Activated naive CD8-positive, alpha-beta T cell treated with anti-CD3 and anti-CD28 coated beads, Interleukin-2, amount 10 ng/mL, durations not matched to agents 7 days and 5 days (primary cell): ENCODE measurements at regions not wholly inside any gene's neighbourhood (a gene's known extent, or its start where the extent isn't known, plus 50 kb on each side); places are given as distances from the start of the nearest gene placed in this dataset.

ENCODE experiments used
- ATAC-seq: fragments of 150-1000 bp; cut with Tn5 transposase; one replicate; pipeline ENCODE4 v1.10.0; 2021; ENCODE audit warnings: low read depth, moderate library complexity
- POLR2A ChIA-PET: fragments of 350-600 bp; sonication (Branson Sonifier 250); formaldehyde crosslinking; loops from one replicate; lab custom pipeline; 2021; ENCODE audit warnings: antibody characterized with exemption; lab: Charles Lee
- DNase-seq: peaks from one replicate; pipeline ENCODE4 v3.0.0; 2021
- H3K27ac Mint-ChIP-seq: one replicate; pipeline ENCODE4 v1.8.0; 2022; ENCODE audit warnings: mild to moderate bottlenecking, mixed read lengths
- H3K27me3 Mint-ChIP-seq: one replicate; pipeline ENCODE4 v1.8.0; 2022; ENCODE audit warnings: mild to moderate bottlenecking, moderate library complexity, mixed read lengths
- H3K36me3 Mint-ChIP-seq: one replicate; pipeline ENCODE4 v1.8.0; 2021; ENCODE audit warnings: mild to moderate bottlenecking, mixed read lengths
- H3K4me1 Mint-ChIP-seq: one replicate; pipeline ENCODE4 v1.8.0; 2021; ENCODE audit warnings: mixed read lengths
- H3K4me3 Mint-ChIP-seq: one replicate; pipeline ENCODE4 v1.8.0; 2022; ENCODE audit warnings: mild to moderate bottlenecking, moderate library complexity, mixed read lengths
- H3K9me3 Mint-ChIP-seq: one replicate; pipeline ENCODE4 v1.8.0; 2021; ENCODE audit warnings: mixed read lengths

DNA sequence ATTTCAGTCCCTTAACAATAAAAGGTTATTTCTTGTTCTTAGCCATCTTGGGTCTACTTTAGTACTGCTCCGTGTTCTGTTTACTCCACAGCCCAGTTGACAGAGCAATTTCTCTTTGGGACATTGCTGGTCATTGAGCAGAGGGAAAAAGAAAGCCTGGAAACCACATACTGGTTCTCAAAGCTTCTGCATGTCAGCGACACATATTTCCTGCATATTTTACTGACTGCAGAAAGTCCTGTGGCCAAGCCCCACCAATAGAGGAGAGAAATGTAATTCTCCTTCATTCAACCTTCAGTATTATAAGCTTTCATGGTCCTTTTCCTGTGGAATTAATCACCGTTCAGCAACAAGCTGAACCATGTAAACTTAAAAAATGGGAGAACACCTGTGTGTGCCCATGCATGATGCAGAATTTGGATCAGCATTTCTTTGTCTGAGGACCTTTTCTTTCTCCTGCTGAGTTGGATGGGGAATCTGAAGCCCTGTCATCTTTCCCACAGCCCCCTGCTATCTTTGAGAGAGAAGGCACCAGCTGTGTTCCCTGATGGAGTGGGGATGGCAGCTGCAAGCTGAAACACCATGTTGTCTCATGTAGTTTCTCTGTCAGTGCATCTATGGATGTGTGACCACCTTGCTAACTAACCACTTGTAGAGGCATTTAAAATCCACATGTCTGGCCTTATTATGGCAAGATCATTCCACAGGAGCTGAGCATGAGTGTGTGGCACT, 431.6 kb downstream of the MEIS1 start:
- Mint-ChIP-seq H3K36me3 (no peaks in the 10 kb centered on the region), H3K4me1 (no peaks in the 10 kb centered on the region), H3K9me3 (peaks cover 1% of the 10 kb centered on the region), H3K27ac (no peak overlapping the region), H3K27me3 (no peaks in the 10 kb centered on the region), H3K4me3 (no peak overlapping the region)
- no peak for DNase-seq
- POLR2A ChIA-PET = no interaction called here
- ATAC-seq = no peak

DNA sequence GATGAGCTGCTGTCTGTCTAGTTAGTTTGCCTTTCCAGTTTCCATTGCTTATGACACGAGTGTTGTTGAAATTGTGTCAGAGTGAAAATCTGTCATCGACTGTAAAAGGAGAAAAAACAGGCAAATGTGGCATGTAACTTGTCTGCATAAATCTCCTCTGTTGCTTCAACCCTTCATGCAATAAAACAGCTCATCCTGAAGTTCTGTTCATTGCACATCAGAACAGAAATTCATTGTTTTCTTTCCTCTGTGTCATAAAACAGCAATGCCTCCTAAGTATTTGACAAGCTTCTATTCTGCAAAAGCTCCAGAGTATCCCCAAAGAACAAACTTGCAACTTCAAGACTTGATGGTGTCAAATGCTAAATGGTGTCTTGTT, 432.1 kb downstream of the MEIS1 start:
- POLR2A ChIA-PET = no interaction called here
- Mint-ChIP-seq H3K27me3 (no peaks in the 10 kb centered on the region), H3K27ac (no peak overlapping the region), H3K36me3 (no peaks in the 10 kb centered on the region), H3K4me1 (no peaks in the 10 kb centered on the region), H3K4me3 (no peak overlapping the region), H3K9me3 (peaks cover 1% of the 10 kb centered on the region)
- DNase-seq = no peak
- no peak for ATAC-seq

DNA sequence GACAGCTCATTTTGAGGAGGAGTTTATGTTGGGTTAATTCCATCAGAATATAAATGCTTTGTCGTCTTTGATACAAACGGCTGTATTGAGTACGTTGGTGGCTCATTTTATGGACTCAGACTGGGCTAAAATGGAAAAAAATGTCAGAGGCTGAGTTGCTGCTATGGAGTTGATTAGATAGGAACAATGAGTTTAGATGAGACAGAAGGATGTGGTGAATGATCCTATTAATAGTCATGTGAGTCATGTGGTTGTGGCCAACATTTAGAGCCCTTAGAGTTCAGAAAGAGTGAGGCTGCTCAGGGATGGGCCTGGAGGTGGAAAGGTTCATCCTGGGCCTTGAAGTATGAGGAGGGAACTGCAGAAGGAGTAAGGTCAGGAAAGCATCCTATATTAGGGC, 434.2 kb downstream of the MEIS1 start:
- H3K4me1 Mint-ChIP-seq = no peaks in the 10 kb centered on the region
- DNase-seq = no peak
- no peak overlapping the region for H3K4me3 Mint-ChIP-seq
- no peaks in the 10 kb centered on the region for H3K27me3 Mint-ChIP-seq
- H3K36me3 Mint-ChIP-seq = no peaks in the 10 kb centered on the region
- no peak overlapping the region for H3K27ac Mint-ChIP-seq
- peaks cover 1% of the 10 kb centered on the region for H3K9me3 Mint-ChIP-seq
- ATAC-seq = no peak
- POLR2A ChIA-PET = no interaction called here

DNA sequence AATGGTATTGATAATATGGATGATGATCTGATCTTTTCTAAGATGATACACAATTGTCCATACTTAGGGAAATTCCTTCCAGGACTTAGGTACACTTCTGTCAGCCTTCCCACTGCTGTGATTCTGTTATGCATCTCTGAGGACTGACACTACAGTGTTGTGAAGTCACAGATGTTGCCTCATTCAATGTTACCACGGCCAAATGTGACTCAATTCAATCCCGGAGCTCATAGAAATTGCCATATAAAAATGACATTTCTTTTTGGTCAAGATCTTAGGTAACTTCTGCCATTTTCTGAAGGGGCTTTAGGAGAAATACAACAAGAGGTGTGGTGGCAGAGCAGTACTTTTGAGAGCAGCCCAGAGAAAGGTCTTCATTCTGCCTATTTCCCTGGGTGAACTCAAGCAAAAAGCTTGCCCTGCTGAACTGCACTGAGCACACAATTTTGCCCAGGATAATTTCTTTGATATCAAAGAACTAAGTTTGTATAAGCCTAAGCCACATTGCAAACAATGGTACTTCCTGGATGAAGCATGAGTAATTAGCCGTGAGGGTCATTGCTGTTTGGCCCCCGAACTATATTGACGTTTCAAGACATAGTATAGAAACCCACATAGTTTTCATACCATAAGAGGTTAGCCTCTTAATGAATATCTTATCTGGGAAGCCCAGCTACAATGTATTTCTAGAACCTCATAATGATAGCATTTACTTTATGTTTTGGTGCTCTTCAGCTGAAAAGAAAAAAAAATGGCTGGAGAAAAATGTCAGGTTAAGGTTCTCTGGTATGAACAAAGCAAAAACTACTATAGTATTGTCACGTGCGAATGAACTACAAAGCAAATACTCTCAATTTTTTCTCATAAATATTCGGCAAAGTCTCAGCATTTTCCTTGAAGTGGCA, 437.4 kb downstream of the MEIS1 start:
- no peak for ATAC-seq
- Mint-ChIP-seq H3K4me3 (no peak overlapping the region), H3K27ac (no peak overlapping the region), H3K9me3 (peaks cover 1% of the 10 kb centered on the region), H3K27me3 (no peaks in the 10 kb centered on the region), H3K36me3 (no peaks in the 10 kb centered on the region), H3K4me1 (no peaks in the 10 kb centered on the region)
- POLR2A ChIA-PET = no interaction called here
- DNase-seq = no peak

DNA sequence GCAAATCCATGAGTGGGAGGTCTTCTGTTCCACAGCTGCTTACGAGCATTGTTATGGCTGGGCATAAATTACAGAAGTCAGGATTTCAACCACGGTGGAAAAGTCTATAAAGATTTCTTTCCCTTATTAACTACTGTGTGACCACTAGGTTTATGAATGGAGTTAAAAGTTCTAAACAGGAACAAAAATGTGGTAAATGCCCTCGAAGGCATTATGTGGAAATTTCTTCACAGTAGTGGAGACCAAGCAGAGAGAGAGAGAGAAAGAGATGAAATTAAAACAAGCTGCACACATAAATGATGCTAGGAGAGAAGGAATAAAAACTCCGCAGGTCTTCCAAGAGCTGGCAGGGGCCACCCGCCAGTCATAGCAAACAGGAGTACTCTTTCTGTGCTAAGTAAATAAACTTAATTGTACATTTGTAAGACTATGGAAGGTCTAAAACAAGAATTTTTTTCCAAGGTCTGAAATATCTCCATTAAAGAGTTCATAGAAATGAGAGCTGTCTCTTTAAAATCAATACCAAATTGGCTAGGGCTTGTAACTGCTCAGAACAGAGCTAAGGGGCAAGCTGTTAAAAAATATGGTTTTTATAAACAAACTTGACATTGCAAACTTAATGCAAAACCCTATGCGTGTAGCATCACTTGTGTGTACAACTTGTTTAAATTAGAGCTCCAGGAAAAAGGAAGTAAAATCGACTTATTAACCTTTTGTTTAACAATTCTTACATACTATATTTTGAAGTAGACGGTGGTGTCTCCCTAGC, 438.2 kb downstream of the MEIS1 start:
- H3K27ac Mint-ChIP-seq = no peak overlapping the region
- H3K4me3 Mint-ChIP-seq = no peak overlapping the region
- no peaks in the 10 kb centered on the region for H3K4me1 Mint-ChIP-seq
- POLR2A ChIA-PET = no interaction called here
- H3K9me3 Mint-ChIP-seq = peaks cover 1% of the 10 kb centered on the region
- ATAC-seq = no peak
- DNase-seq = no peak
- no peaks in the 10 kb centered on the region for H3K36me3 Mint-ChIP-seq
- no peaks in the 10 kb centered on the region for H3K27me3 Mint-ChIP-seq

DNA sequence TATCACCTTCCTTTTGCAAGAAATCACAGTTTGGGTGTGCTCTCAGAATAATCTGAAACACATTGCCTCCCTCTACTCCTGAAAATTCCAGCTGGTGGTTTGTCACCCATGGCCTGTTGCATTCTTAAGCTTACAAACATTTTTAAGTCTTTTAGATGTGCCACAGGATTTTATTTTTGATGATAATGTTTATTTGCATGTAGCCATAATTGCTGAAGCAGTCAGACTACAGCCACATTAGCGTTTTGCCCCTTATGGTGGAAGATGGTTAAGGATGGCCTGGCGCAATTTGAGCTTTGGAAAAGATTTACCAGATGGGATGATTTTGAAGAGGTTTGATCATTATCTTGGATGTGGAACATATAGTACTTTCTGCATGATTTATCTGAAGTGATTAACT, 439.5 kb downstream of the MEIS1 start:
- Mint-ChIP-seq H3K27ac (no peak overlapping the region), H3K27me3 (no peaks in the 10 kb centered on the region), H3K4me3 (no peak overlapping the region), H3K4me1 (no peaks in the 10 kb centered on the region), H3K9me3 (no peaks in the 10 kb centered on the region), H3K36me3 (no peaks in the 10 kb centered on the region)
- ATAC-seq (no peak), DNase-seq (no peak)
- POLR2A ChIA-PET = no interaction called here

DNA sequence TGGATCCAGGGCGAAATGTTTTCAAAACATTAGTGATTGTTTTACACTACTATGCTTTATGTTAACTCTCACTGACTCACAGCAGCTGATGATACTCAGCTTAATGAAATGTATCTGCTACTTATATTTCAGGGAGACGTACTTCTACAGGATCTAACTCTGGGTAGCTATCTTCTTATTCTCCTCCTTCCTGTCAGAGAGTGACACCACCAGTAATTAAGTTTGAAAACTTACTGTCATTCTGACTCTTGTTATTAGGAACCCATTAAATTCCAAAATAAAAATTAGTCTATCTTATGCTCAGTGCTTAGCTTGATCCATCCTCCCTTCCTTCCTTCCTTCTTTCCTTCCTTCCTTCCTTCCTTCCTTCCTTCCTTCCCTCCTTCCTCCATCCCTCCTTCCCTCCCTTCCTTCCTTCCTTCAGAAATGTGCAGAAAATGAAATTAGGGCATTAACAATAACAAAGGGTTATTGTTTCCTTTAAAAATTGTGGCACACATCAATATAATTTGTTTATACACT, 441.1 kb downstream of the MEIS1 start:
- Mint-ChIP-seq H3K9me3 (no peaks in the 10 kb centered on the region), H3K4me1 (no peaks in the 10 kb centered on the region), H3K36me3 (no peaks in the 10 kb centered on the region), H3K27ac (no peak overlapping the region), H3K27me3 (no peaks in the 10 kb centered on the region), H3K4me3 (no peak overlapping the region)
- ATAC-seq = no peak
- no peak for DNase-seq
- POLR2A ChIA-PET = no interaction called here

DNA sequence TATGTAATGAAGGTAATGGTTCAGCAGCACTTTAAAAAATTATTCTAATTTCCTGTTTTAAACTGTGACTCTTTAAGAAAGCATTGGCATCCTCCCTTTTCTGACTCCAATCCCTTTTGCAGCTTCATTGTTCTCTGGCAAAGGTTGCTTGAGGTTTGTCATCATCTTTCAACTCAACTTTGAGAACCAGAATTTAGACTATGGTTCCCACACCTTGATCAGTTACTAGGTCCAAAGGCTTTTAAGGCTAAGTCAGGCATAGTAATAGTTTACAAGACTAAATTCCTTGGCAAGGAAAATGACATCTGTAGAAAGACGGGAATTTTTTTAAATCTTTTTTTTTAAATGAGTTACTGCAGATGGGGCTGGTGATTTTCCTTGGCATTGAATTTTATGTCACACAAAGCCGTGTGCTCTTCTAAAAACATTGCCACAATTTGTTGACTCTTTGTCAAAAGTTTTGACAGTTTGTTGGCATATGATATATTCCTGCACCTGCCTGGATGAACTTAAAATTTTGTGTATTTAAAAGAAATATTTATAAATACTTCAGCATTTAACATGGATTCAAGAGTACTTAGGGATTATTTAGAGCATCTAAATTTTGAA, 451.0 kb downstream of the MEIS1 start:
- H3K27ac Mint-ChIP-seq = no peak overlapping the region
- H3K4me1 Mint-ChIP-seq = no peaks in the 10 kb centered on the region
- ATAC-seq (no peak), DNase-seq (no peak)
- no peaks in the 10 kb centered on the region for H3K9me3 Mint-ChIP-seq
- POLR2A ChIA-PET = no interaction called here
- no peaks in the 10 kb centered on the region for H3K36me3 Mint-ChIP-seq
- no peaks in the 10 kb centered on the region for H3K27me3 Mint-ChIP-seq
- no peak overlapping the region for H3K4me3 Mint-ChIP-seq

DNA sequence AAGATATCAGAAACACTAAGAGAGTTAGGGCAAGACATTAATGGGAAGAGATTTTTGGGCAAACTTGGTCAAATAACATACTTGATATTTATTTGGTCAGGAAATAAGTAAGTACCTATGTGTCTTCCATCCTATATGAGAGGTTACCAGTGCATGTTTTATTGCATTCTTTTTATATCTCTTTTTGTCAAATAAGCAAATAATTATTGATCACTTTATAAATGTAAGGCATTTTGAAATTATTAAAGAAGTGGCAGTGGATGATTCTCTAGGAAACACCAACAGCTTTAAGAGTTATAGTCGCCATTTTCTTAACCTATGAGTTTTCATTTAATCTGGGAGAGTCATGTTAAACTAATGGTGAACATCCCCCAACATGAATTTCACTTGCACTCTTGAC, 453.3 kb downstream of the MEIS1 start:
- ATAC-seq (no peak), DNase-seq (no peak)
- H3K36me3 Mint-ChIP-seq = no peaks in the 10 kb centered on the region
- no peak overlapping the region for H3K27ac Mint-ChIP-seq
- H3K9me3 Mint-ChIP-seq = no peaks in the 10 kb centered on the region
- no peak overlapping the region for H3K4me3 Mint-ChIP-seq
- H3K27me3 Mint-ChIP-seq = no peaks in the 10 kb centered on the region
- POLR2A ChIA-PET = no interaction called here
- H3K4me1 Mint-ChIP-seq = no peaks in the 10 kb centered on the region

DNA sequence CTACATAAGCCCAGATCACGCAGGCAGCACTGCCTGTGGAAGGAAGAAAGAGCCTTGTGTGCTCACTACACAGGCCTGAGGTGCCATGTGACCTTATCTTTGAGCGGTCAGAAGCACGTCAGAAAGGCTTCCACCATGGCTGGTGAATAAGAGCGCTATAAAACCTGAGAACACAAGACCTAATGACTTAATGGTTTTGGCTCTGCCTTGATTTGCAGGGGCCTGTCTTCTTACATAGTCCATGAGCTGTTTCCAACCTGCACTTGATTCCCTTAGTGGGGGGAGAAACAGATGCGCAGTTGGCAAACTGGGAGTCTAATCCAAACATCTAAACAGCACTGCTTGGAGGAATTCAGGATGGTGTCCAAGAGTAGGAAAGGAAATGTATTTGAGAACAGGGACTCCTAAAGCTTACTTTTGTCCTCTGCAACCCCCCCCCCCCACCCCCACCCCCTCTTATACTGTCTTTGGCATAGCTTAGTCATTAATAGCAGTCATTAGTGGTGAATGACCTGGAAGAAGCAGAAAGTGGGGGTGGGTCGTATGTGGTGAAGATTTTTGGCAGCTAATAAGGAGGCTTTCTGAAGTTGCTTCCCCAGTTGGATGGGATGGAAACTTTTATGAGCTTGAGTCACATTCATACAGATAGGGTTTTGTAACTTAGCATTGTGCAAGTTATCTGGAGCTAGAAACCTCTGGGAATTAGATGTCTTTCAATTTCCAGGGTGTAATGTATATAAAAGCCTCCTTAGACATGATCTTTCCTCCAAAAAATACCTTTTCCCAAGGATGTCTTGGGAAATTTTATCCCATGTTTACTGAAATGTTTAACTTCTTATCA, 454.1 kb downstream of the MEIS1 start:
- Mint-ChIP-seq H3K9me3 (no peaks in the 10 kb centered on the region), H3K4me3 (no peak overlapping the region)
- POLR2A ChIA-PET = no interaction called here

DNA sequence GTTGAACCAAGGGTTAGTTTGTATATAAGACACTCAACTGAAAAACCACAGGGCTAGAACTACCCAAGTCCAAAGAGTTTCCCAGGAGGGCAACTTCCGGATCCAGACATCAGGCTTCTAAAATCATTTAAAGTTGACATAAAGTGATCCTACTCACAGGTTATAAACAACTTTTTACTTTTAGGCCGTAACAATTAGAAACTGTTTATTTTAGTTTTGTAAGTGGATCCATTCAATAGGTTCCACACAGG, 454.6 kb downstream of the MEIS1 start:
- Mint-ChIP-seq H3K9me3 (no peaks in the 10 kb centered on the region), H3K27ac (no peak overlapping the region), H3K36me3 (no peaks in the 10 kb centered on the region), H3K4me1 (no peaks in the 10 kb centered on the region), H3K27me3 (no peaks in the 10 kb centered on the region), H3K4me3 (no peak overlapping the region)
- POLR2A ChIA-PET = no interaction called here
- no peak for DNase-seq
- no peak for ATAC-seq

More for the DNA sequence above, 454.1 kb downstream of the MEIS1 start:
- H3K4me1 Mint-ChIP-seq = no peaks in the 10 kb centered on the region
- H3K27ac Mint-ChIP-seq = no peak overlapping the region
- DNase-seq = no peak
- no peak for ATAC-seq
- H3K27me3 Mint-ChIP-seq = no peaks in the 10 kb centered on the region
- H3K36me3 Mint-ChIP-seq = no peaks in the 10 kb centered on the region

DNA sequence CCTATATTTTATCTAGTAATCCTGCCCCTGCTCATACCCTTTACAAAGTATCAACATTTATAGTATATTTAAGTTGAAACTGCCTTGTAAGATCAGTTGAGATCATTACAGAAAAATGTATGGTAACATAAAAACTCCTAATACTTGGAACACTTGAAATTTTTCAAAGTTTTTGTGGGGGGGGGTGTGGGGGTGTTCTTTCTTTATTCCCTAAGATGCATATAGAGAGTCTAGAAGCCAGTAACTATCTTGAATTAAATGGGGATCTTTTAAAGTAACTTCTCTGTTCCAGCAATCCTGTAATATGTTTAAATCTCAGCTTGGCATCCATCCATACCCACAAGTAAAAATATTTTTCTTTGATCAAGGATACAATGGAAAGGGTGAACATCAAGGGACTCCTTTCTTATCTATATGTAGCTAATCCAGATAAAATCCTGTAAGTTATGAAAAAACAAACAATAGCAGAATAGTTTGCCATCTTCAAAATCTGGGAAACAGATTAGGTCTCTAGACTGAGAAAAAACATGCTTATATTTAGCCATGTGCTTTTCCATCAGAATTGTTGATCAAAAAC, 455.3 kb downstream of the MEIS1 start:
- POLR2A ChIA-PET = no interaction called here
- Mint-ChIP-seq H3K27me3 (no peaks in the 10 kb centered on the region), H3K36me3 (no peaks in the 10 kb centered on the region), H3K4me3 (no peak overlapping the region), H3K4me1 (no peaks in the 10 kb centered on the region), H3K9me3 (no peaks in the 10 kb centered on the region), H3K27ac (no peak overlapping the region)
- ATAC-seq (no peak), DNase-seq (no peak)
